ENCODE measurements at regions not wholly inside any gene's neighbourhood (a gene's known extent, or its start where the extent isn't known, plus 50 kb on each side); places are given as distances from the start of the nearest gene placed in this dataset.

- H3K9me3 ChIP-seq (ENCODE audit: control insufficient read depth in 1 of 2, insufficient read depth in 1 of 2, low read depth in 1 of 2, low read length in 2 of 2): no peaks in the 10 kb centered on the region
- no peaks in the 10 kb centered on the region for H4K20me1 ChIP-seq (ENCODE audit: insufficient read depth)
- intact Hi-C loops (cut with micrococcal nuclease): no loop called here
- ATAC-seq (no peak), DNase-seq (ENCODE audit: low read depth, low spot score) (no peak)
- BruUV-seq (replicated peaks): no TSS peak
- RAD21 ChIA-PET (ENCODE audit: low non-redundant PET in 1 of 2, low total read pairs in 2 of 2, uncharacterized antibody in 2 of 2, unreplicated experiment in 2 of 2): no interaction called here
- no peaks in the 10 kb centered on the region for H3K36me3 ChIP-seq (ENCODE audit: control insufficient read depth in 1 of 2, insufficient read depth in 2 of 2, low read length in 2 of 2)
- POLR2A ChIA-PET: no interaction called here
- CTCF ChIA-PET: no interaction called here
- H3K4me2 ChIP-seq (ENCODE audit: low read length): no peak overlapping the region
- no peaks in the 10 kb centered on the region for H3K27me3 ChIP-seq (ENCODE audit: insufficient read depth, low read length)
- no peaks in the 10 kb centered on the region for H3K4me1 ChIP-seq (ENCODE audit: control insufficient read depth in 1 of 2, insufficient read depth in 2 of 2, low read length in 2 of 2)
- H3K9me2 ChIP-seq (ENCODE audit: insufficient read depth): no peaks in the 10 kb centered on the region
- TF ChIP-seq EZH2 (IDR thresholded peaks at IDR 0.05) (no peak), ZBTB33 (IDR thresholded peaks at IDR 0.05; ENCODE audit: extremely low read depth, insufficient replicate concordance, low read length) (no peak), ZFX (IDR thresholded peaks at IDR 0.05) (no peak), POLR2A (IDR thresholded peaks at IDR 0.05; ENCODE audit: borderline replicate concordance, extremely low read depth, insufficient read depth, insufficient read length) (no peak), RAD21 (IDR thresholded peaks at IDR 0.05; ENCODE audit: low read depth) (no peak), EZH2phosphoT487 (IDR thresholded peaks at IDR 0.05; ENCODE audit: borderline replicate concordance) (no peak), FOSL1 (IDR thresholded peaks at IDR 0.05; ENCODE audit: low read depth) (no peak), ZNF274 (IDR thresholded peaks at IDR 0.05; ENCODE audit: low read depth, low read length) (no peak), SIN3A (IDR thresholded peaks at IDR 0.05; ENCODE audit: low read depth) (no peak), CEBPB (IDR thresholded peaks at IDR 0.05; ENCODE audit: low read depth) (no peak), CBX3 (IDR thresholded peaks at IDR 0.05; ENCODE audit: low read depth) (no peak), REST (IDR thresholded peaks at IDR 0.05; ENCODE audit: low read depth) (no peak), ELF1 (IDR thresholded peaks at IDR 0.05; ENCODE audit: borderline replicate concordance, low read depth) (no peak), SRF (IDR thresholded peaks at IDR 0.05; ENCODE audit: low read depth) (no peak), EGR1 (IDR thresholded peaks at IDR 0.05; ENCODE audit: low read depth) (no peak), SP1 (IDR thresholded peaks at IDR 0.05; ENCODE audit: low read depth) (no peak)
- no peak overlapping the region for H3K27ac ChIP-seq (ENCODE audit: low read depth, low read length)
- H3K4me3 ChIP-seq (replicated peaks in 1 of 2; ENCODE audit: low read depth in 1 of 2, low read length in 2 of 2): no peak overlapping the region
- no peaks in the 10 kb centered on the region for H3K79me2 ChIP-seq (ENCODE audit: insufficient read depth, low read length)
- H3K9ac ChIP-seq (ENCODE audit: low read length): no peak overlapping the region
- no peak overlapping the region for H2AFZ ChIP-seq (ENCODE audit: low read depth, low read length, poor library complexity, severe bottlenecking)
Observed at GRCh38 chr18:2420367-2420766, 150.9 kb downstream of the METTL4 start.
